Fibroblast of skin of left quadriceps (primary cell): ENCODE measurements at regions not wholly inside any gene's neighbourhood (a gene's known extent, or its start where the extent isn't known, plus 50 kb on each side); places are given as distances from the start of the nearest gene placed in this dataset.

ENCODE experiments used
- DNase-seq, 2 experiments: peaks; one replicate each; pipeline ENCODE4 v3.0.0-alpha.2; 2013; ENCODE audit warnings: low read depth in 2 of 2

- DNase-seq = no peak
Measured at GRCh38 chr3:82940124-82940523, 1178.7 kb upstream of the GBE1 start.

GRCh38 chr3:82939491-82940097 lies 1178.1 kb upstream of the GBE1 start:
- DNase-seq = no peak

GRCh38 chr3:82938821-82939328 lies 1177.4 kb upstream of the GBE1 start:
- DNase-seq = no peak

DNA sequence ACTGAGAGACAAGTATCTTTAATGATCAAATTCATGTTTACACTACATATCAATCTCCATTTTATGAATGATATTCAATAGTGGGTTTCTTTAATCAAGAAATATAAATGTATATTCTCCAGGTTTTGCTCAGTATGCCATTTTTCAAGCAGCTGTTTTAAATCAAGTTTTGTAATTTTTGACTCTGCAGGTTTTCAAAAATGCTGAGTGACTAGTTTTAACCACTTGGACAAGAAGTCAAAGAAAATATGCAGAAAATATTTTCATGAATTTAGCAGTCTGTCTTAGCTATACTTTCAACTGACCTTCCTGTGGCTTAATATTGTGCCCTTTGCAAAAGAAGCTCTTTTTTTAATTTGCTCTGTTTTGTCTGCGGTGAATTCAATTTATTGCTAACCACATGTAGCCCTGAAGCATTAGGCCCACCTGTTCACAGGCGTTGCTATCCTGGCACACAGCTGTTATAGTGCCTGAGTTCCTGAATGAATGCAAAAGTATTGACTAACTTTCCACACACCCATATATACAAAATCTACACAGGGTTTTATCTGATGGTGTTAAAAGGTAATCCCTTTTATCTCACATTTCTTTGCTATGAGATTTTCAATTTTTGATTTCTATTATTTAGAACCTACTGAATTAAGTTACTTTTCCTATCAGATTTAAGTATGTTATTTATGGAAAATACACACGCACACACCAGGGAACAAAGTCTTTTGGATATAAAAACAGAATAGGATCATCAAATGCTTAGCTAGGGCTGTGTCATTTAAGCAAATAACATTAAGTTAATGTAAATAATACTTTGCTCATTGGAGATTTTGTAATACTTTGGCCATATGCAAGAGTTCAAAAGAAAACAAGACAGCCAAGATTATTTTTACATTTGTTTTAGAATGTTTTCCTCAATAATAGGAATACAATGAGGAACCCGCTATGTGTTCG lies 1166.1 kb upstream of the GBE1 start:
- no peak for DNase-seq

DNA sequence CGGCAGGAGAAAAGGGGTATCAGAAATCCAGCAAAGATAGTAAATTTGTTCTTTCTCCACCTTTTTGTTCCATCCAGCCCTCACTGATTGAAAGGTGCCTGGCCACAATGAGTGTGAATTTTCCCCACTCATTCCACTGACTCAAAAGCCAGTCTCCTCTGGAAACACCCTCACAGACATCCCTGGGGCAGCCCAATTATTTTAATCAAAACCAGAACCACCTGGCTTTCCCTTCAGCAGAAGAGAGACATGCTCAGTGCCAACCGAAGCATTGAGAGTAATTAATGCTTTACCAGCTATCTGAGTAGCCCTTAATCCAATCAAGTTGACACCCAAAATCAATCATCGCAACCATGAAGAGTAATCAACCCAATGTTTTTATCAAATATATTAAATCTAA lies 1129.6 kb upstream of the GBE1 start:
- no peak for DNase-seq

DNA sequence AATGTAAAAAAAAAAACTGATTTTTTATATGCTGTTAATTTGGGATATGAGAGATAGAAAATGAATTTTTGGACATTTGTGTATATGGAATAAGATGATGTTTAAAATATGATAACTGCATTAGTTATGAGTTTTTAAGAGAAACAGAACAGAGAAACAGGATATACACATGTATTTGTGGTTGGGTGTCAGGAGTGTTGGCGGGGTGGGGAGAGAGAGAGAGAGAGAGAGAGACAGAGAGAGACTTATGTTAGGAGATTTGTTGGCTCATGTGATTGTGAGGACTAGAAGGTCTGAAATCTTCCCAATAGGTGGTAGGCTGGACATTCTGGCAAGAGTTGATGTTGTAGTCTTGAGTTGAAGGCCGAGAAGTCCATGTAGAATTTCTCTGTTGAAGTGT lies 1121.6 kb upstream of the GBE1 start:
- DNase-seq = no peak

DNA sequence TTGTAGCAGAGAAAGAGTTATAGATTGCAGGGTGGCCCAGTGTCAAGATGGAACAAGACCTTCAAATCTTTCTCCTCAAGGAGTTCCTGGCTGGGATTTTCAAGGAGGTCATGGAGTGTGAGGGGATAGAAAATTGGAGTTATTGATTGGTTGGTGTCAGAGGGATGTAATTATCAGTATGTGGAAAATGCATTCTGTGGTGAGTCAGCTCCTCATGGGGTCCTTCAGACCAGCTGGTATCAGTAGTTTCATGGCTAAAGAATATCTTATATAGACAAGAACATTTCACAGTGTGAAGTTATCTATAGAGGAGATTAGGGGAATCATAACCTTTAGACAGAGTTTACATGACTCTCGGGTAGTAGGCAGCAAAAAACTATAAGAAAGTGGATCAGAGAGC lies 1114.0 kb upstream of the GBE1 start:
- DNase-seq = no peak

- DNase-seq = no peak
Measured at GRCh38 chr3:82839871-82840270, 1078.4 kb upstream of the GBE1 start.

- DNase-seq = no peak
Measured at GRCh38 chr3:82834098-82834497, 1072.7 kb upstream of the GBE1 start.

DNA sequence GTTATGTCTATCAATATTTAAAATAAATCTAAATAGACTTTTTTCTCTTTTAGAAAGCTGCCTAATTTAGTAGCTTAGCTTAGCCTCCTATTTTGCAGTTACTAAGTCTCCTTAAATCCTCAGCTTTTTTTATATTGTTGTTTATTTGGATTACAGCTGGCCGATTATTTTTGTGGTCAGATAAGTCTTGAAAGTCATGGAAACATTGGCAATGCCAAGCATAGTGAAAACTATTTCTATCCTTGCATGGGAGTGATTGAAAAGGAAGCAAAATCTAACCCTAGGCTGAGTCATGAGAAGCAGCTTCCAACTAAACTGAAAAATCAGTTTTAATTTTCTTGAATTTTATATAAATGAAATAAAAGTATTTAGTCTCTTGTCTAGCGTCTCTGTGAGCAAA lies 1063.0 kb upstream of the GBE1 start:
- no peak for DNase-seq

GRCh38 chr3:82816086-82816485 lies 1054.6 kb upstream of the GBE1 start:
- no peak for DNase-seq

DNA sequence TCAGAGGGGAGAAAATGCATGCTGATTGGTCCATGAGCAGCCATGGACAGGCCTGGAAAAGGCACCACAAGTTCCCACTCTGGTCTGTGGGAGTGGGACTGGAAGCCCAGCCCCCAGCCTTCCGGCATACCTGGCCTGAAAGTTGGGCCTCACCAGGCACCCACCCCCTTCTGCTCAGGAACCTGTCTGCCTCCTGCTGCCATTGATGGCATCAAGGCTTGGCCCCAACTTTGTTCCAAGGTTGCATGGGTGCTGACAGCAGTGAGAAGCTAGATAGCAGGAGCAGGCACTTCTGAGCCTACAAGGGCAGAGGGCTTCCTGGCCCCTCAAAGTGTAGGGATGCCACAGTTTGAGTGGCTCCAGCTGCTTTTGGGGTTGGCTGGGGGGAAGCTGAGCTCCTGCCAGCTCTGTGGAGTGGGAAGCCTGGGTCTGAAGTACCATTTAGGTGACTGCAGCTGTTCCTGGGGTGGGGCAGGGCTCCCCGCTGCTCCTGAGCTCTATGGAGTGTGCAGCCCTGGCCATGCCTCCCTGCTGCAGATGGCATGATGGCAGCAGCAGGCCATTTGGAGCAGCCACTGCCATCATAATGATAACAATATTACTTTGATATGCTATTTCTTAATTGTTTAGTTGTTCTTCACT lies 1054.1 kb upstream of the GBE1 start:
- DNase-seq = no peak

GRCh38 chr3:82814660-82815059 lies 1053.2 kb upstream of the GBE1 start:
- DNase-seq = no peak

DNA sequence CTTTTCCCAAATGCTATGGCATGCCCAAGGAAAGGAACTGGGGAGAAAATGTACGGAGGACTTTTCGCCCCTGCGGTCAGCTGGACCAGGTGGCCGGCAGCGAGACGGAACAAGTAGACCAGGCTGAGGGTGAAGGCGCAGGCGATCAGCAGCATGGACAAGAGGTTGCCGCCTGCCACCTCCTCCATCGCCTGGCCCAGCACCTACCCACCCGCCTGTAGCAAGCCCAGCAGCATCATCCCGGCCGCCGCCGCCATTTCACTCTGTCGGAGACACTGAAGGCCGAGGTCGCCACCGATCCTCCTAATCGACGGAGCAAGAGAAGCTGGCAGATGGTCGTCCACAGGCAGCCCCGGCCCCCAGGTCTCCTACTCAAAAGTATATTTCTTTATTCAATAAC lies 1046.3 kb upstream of the GBE1 start:
- DNase-seq = no peak

DNA sequence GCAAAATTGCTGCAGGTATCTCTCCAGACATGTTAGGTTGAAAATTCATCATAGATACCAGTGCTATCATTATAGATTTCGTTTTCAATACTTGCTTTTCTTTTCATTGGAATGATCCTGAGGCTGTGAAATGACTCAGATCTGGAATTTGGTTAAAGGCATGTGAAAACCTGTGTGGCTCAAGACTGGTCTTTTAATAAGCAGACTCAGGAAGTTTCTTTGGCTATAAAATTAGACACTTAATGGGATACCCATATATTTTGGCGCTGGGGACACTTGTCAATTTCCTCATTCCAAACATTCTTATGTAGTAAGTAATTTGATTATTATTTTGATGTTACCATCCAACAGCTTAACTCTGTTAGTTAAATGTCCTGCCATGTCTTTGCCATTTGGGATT lies 1041.1 kb upstream of the GBE1 start:
- DNase-seq = no peak

- no peak for DNase-seq
Measured at GRCh38 chr3:82800248-82800647, 1038.8 kb upstream of the GBE1 start.

GRCh38 chr3:82796765-82797164 lies 1035.3 kb upstream of the GBE1 start:
- DNase-seq = no peak

- no peak for DNase-seq
Measured at GRCh38 chr3:82791241-82791640, 1029.8 kb upstream of the GBE1 start.

DNA sequence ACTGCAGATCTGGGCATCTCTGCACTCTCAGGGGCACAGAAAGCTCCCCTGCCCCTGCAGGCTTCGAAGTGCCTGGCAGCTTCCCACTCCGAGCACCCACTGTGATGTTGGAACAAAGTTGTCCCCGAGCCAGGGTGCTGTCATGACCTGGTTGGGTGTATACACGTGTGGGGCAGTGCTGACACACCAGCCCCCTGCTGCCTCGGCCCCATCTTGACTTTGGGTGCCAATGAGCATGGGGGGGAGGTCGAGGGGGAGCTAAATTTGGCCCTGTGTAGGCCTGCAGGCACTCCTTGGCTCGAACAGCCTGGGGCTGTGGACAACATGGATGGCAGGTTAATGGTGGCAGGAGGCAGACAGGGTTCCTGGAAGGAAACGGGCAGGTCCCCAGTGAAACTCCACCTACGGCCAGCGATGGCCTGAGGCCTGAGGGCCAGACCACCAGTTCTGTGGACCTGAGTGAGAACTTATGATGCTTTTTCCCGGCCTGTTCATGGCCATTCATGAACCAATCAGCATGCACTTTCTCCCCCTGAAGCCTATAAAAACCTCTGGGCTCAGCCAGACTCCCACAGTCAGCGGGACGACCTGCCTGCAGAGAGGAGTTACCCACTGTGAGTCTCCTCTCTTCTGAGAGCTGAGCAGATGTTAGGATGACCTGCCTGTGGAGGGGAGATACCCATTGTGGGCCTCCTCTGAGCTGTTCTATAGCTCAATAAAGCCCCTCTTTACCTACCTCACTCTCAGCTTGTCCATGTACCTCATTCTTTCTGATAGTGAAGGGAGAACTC lies 1029.1 kb upstream of the GBE1 start:
- DNase-seq = no peak

DNA sequence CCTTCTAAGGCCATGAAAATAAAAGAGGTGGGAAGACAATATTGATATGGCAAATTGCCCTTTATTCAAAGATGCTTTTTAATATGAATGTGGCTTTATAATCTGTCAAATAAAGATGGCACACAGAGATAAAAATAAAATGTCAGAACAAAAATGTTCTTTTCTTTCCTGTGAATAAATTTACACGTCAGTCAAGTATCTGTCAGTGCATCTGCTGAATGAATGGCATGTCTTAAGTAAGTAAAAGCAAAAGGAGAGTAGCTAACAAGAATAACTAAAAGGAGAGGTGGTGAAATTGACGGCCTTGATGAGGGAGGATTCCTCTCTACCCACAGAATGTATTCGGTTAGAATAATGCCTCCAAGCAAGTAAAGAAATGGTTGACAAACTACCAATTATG lies 1021.7 kb upstream of the GBE1 start:
- DNase-seq = no peak

DNA sequence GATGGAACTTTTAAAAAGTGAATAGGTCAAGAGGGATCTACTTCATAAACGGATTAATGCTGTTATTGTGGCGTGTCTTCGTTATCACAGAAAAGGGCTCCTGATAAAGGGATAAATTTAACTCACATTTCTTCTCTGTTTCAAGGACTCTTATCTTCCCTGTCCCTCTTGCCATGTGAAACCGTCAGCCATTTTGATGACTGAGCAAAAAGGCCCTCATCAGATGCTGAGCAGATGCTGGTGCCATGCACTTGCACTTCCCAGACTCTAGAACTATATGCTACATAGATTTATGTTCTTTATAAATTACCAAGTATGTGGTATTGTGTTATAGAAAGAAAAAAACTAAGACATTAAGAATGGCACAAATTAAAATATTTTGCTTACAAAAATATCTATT lies 1011.8 kb upstream of the GBE1 start:
- DNase-seq = no peak

DNA sequence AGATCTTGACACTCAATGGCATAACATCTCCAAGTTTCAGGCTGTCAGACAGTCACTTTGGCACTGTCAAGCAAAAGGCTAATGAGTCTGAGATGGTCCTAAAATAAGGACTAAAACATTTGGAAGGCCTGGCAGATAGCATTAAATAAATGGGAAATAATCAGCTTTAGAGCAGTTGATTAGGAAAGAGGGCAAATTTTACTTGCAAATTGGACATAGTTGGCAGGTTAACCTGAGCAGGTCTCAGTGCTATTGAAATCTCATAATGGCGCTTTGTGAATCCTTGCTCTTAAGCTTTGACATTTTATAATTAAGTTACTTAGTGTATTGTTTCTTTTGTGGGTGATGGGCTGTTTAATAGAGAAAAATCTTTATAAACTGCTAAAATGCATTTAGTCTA lies 1003.1 kb upstream of the GBE1 start:
- no peak for DNase-seq
